M059J (cell line): ENCODE measurements at regions not wholly inside any gene's neighbourhood (a gene's known extent, or its start where the extent isn't known, plus 50 kb on each side); places are given as distances from the start of the nearest gene placed in this dataset.
A peak's percentile ranks its signal among the peaks of the same experiment; 100 is the strongest.

Experiments used
- DNase-seq: peaks from one replicate; pipeline ENCODE4 v3.0.0-alpha.2; 2012; ENCODE audit warnings: low read depth

DNA sequence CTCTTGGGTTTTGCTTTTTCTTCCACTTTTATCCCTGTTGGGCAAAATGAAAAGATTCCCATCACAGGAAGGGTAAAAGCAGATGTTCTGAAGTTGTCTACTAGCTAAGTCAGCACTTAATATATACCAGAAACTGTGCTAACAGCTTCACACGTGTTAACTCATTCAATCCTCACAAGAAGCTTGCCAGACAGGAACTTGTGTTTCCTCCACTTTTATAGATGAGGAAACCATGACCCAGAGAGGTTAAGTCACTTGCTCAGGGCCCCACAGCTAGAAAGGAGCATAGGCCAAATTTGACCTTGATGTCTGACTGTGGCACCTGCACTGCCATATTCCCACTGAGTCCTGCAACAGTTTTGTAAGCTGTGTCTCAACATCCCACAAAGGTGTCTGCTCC lies 76.8 kb upstream of the EPC2 start:
- no peak for DNase-seq

DNA sequence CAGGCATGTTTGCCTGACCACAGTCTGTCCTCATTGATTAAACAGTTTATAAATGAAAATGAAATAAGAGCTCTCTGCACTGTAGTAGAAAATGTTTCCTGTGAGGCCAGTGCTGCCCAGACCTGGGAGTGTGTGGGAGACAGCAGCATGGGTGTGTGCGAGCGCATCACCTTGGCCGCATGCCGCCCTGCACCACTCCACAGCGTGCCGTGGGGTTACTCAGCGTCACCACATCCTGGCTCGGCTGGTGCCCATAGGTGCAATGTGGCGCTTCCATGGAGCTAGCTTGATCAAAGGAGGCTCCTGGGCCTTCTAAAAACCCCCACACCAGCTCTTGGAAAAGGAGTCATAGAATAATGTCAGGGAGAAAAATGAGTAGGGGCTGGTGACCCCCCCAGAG lies 76.0 kb upstream of the EPC2 start:
- peak; percentile 15 for DNase-seq

DNA sequence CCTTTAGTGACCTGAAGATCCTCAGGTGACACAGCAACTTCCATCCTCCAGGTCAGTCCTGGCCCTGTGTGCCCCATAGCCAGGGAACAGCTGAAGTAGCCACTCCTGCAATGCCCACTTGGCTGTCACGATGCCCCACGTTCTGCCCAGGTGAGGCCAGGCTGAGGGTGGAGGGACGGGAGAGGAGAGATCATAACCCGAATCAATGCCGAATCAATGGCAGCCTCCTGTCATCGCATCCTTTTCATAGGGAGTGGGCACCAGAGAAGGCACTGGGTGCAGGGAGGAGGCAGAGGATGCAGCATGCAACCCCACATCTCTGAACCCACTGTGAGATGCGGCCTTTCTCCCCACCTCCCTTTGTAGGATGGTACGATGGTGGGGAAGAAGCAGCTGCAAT lies 75.3 kb upstream of the EPC2 start:
- no peak for DNase-seq

DNA sequence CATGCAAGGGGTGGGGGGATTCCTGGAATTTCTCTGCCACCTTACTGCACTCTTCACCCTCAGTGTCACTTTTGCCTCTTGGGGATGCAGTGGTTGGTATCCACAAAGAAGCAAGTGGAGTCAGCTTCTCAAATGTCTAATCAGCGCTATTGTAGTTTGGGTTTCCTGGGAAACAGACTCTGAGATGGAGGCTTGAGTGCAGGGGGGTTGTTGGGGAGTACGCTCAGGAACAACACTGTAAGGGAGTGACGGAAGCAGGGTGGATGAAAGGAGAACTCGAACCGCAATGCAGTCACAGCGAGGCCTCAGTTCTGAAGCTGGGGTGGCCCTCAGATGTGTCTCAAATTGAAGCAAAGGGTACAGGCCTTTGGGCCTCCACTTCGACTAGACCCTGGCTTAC lies 73.6 kb upstream of the EPC2 start:
- DNase-seq = no peak

- DNase-seq = no peak
Observed at GRCh38 chr2:148577845-148578492, 66.6 kb upstream of the EPC2 start.

- no peak for DNase-seq
Observed at GRCh38 chr2:148578493-148578884, 66.1 kb upstream of the EPC2 start.

- DNase-seq = peak; percentile 55
Observed at GRCh38 chr2:148582679-148583511, 61.7 kb upstream of the EPC2 start.

- no peak for DNase-seq
Observed at GRCh38 chr2:148585696-148586095, 58.9 kb upstream of the EPC2 start.

DNA sequence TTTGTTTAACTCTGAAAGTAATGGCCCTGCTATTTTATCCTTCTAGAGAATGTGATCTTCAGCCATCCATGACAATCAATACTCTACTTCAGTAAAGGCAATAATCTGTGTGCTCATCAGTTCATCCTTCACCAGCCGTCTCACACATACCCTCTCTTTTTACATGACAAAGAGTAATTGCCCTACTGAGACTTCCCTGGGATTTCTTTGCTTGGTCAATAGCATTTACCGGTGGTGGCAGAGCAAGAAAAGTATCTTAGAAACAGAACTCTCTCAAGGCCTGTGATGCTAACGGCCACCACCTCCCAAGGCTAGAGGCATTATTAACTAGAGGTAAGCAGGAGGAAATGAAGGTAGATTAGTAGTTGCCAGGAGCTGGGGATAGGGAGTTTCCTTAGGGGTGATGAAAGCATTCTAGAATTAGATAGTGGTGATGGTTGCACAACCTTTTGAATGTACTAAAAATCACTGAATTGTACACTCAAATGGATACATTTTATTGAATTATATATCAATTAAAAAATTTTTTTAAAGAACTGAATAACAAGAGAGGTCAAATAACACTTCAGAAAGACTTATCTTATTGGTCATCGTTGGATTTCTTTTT lies 57.9 kb upstream of the EPC2 start:
- DNase-seq = no peak

DNA sequence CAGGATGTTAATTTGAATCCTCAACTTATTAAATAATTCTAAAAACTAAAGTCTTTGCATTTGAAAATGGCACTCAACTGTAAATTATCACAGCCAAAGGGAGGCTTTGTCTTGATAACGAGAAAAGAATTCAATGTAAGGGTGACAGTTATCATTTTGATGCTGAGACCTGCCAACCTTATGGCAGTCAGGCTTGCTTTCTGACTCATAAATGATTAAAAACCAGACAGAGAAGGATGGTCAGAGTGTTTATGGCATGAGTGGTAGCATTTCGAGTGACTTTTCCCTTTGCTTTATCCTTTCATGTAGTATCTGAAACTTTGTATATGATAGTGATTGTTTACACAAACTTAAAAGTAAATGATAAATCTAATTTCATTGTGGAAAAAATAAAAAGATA lies 53.9 kb upstream of the EPC2 start:
- DNase-seq = peak; percentile 49

- no peak for DNase-seq
Observed at GRCh38 chr2:148592791-148593190, 51.8 kb upstream of the EPC2 start.

- peak; percentile 16 for DNase-seq
Observed at GRCh38 chr2:148593421-148593820, 51.1 kb upstream of the EPC2 start.

- no peak for DNase-seq
Observed at GRCh38 chr2:148594216-148594615, 50.3 kb upstream of the EPC2 start.
